HG03097 (cell line): ENCODE measurements at regions not wholly inside any gene's neighbourhood (a gene's known extent, or its start where the extent isn't known, plus 50 kb on each side); places are given as distances from the start of the nearest gene placed in this dataset.
"Not testable (repeated sequence)": the region's sequence is repeated elsewhere in the genome, so short reads cannot be mapped to it uniquely, and the experiment has no call there.

ENCODE experiments used
- ATAC-seq: cut with Tn5 transposase; IDR thresholded peaks from one replicate; pipeline ENCODE4 v1.9.1; 2021; ENCODE audit not compliant: unreplicated experiment, low FRiP score

DNA sequence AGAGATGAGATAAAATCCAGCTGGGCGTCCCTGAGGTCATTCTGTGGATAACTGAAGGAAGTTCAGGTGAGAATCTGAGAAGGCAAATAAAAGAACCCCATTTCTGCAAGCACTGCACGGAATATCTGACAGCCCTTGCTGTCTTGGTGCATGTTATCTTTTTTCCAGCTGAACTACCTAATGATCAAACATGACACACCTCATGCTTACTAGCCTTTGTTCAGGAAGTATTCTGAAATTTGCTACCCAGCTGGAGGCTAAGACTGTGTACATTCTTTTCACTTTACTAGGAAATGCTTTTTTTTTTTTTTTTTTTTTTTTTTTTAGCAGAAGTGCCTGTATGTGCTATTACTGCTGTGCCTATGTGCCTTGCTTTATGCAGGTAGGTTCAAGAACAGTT lies 718.1 kb downstream of the SMARCA1 start:
- ATAC-seq = no peak

DNA sequence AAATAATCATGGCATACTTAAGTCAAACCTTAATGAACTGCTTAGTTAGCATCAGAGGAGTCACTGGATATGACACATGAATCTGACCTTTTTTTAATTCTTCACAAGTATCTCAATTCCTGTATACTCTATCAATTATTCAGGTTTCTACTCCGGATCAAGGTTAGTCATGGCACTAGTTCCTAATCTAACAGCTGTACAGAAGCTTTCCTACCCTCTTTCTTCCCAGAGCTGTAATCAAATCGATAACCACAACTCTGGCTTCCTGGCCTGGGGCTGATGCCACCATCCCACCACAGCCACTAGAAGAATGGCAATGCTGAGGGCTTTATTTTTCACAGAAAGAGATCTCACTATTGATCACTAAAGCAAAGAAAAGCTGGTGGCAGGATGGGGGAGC lies 718.5 kb downstream of the SMARCA1 start:
- ATAC-seq = no peak

DNA sequence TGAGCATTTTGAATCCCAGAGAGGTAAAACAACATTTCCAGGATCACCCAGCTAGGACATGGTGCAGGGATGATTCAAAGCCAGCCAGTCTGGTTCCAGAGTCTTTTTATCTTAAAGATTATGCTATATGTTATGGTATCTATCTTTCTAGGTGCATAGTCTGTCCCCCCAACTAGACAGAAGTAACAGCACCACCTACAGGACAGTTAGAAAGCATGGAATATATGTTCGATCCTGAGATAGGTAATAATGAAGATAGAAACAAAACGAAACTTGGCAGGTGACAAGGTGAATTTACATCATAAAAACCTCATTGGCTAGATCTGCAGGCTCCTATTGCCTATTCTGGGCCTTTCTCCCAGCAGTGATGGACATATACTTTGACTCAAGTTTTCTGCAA lies 723.2 kb downstream of the SMARCA1 start:
- ATAC-seq = no peak

DNA sequence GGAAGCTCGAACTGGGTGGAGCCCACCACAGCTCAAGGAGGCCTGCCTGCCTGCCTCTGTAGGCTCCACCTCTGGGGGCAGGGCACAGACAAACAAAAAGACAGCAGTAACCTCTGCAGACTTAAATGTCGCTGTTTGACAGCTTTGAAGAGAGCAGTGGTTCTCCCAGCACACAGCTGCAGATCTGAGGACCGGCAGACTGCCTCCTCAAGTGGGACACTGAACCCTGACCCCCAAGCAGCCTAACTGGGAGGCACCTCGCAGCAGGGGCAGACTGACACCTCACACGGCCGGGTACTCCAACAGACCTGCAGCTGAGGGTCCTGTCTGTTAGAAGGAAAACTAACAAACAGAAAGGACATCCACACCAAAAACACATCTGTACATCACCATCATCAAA lies 730.9 kb upstream of the ACTRT1 start:
- ATAC-seq = not testable (repeated sequence)

DNA sequence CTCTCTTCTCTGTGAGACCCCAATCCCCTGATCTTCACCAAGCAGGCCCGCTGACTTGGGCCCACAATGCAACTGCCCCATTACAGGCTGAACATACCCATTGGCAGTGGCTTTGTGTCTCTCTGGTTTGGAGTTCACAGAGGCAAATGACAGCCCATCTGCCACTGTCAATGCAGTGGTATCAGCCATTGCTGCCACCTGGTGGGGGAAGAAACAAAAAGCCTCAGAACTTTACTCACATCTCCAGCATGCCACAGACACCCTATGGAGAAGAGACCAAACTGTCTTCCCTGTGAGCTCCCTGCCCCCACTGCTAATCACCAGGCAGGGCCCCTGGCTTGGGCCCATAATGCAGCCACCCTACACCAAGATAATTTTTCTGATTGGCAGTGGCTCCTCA lies 729.3 kb upstream of the ACTRT1 start:
- no peak for ATAC-seq

DNA sequence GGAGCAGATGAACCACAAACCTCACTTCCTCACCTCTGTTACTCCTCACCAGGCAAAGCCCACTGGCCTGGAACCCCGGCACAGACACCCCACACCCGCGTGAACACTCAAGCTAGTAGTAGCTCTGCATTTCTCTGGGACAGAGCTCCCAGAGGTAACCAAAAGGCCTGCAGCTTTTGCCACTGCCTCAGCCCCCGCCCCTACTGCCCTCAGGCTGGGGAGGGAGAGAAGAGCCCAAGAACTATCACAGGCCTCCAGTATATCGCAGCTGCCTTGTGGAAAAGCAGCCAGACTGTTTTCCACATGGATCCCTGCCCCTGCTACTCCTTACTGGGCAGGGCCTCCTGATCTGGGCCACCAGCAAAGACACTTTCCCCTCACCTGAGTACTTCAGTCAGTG lies 728.7 kb upstream of the ACTRT1 start:
- ATAC-seq = no peak

DNA sequence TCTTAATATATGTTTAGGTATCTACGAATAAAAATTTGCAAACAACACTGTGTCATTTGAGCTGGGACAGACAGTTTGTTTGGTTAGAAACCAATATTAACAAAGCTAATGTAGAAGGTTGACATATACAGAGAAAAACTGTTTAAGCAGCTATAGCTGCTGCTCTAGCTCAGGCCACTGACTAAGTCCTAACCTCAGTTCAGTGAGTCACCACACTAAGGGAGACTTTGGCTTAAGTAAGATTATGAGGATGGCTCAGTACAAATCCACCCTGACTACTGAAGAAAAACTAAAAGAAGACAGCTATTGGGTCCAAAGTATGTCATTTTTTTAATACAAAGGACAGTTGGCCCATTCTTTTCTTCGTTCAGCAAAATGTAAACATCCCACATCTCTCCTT lies 717.3 kb upstream of the ACTRT1 start:
- no peak for ATAC-seq

DNA sequence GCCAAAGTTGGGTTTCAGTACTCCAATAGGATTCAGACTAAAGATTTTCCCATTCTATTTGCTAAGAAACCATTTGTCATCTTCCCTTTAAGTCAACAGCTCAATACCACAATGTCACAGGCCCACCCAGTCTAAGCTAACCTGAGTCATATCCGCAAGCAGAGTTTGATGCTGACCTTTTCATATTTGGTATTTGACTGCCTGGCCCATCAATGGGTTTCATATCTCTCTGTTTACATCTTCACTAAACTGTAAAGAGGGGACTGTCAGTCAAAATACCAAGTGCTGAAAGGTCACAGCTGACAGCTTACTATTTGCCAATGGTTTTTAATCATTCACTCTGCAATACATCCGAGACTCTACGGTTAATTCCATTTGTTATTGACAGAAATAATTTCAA lies 707.5 kb upstream of the ACTRT1 start:
- ATAC-seq = no peak

DNA sequence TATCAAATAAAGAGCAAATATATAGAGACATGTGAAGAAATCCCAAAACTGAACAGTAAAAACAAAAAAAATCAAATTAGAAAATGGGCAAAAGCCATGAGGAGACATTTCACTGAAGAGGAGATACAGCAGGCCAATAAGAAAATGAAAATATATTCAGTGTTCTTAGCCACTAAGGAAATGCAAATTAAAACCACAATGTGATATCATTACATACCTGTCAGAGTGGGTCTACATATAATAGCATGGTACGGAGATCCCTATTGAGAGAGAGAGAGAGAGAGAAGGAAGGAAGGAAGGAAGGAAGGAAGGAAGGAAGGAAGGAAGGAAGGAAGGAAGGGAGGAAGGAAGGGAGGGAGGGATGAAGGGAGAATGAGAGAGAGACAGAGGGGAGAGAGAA lies 707.0 kb upstream of the ACTRT1 start:
- ATAC-seq = no peak

DNA sequence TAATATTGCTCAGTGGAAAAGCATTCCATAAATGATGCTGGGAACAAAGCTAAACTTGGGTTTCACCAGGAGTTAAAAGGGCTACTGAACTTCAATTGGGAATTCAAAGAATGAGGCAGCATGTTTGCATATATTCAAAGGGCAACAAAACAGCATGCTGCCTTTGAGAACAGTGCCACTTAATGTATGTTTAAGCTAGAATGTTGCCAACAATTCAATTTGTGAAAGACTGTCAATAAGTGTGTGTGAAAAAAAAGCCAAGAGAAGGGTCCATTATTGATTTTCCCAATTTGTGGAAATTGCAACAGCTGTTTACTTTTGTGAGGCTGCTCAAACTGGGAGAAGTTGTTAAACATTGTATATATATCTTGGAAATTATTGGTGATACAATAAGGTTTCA lies 701.9 kb upstream of the ACTRT1 start:
- ATAC-seq = no peak

DNA sequence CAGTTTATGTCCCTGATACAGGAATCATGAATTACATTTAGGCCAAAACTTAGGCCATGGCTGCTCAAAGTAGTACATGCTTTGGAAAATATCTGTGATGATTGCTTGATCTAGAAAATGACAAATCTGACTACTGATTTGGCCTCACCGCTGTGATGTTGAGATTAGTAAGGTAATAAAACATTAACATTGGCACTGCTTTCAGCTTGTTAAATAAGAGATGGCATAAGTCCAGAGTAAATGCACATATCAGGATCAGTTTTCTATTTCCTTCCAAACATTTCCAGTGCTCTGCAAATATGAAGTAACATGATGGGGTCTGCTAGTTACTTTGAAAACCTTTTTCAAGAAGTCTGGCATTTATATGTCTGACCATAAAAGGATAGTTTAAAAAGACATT lies 687.3 kb upstream of the ACTRT1 start:
- ATAC-seq = no peak

DNA sequence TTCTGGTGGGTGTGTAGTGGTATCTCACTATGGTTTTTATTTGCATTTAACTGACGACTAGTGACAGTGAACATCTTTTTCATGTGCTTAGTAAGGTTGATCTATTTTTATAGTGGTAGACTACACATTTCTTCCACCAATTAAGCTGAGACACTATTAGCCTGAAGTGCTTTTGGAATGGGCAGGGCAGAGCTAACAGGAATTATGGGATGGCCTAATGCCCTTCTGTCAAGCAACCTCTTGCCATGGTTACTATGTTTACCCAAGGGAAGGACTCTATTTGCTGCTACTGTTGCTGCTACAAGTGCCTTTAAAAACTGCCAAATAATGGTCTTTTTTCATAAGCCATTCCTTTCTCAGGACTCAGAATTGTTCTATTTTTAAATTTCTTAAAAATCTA lies 676.7 kb upstream of the ACTRT1 start:
- ATAC-seq = no peak

DNA sequence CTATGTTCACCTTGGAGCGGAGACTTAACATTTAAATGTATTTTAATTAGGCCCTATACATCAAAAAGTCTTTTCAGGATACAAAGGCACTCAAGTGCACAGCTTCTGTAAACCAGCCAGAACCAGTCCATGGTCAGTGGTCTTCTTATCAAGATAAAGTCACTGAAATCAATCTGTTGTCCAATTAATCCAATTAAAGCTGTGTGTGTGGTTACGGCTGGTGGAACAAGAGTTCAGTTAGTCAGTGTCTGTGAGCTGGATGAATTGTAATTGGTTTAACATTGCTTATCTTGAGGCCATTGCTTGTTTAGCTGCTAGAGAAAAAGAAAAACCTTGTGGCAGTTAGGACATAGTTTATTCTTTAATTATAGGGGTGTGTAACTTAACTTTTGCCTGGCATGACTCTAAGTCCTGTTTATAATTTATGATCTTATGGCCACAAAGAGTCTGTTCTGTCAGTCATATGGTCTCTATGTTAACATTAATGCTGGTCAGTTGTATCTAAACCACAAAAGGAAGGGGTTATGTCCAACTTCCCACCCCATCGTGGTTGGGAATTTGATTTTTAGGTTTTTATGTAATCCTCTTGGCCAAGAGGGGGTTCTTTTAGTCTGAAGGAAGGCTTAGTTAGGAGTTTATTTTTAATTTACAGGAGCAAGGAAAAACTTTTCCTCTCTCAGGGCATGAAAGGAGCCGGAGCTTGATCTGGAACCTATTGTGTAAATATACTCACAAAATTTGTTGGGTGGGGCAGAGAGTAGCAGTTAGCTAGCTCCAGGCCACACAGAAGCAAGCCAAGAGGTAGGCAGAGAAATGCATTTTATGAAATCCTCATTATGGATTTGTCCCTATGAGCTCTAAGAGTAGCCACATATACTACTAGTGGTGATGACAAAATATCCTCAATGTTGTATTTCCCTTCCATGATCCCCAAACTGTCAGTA lies 665.7 kb upstream of the ACTRT1 start:
- ATAC-seq = no peak

DNA sequence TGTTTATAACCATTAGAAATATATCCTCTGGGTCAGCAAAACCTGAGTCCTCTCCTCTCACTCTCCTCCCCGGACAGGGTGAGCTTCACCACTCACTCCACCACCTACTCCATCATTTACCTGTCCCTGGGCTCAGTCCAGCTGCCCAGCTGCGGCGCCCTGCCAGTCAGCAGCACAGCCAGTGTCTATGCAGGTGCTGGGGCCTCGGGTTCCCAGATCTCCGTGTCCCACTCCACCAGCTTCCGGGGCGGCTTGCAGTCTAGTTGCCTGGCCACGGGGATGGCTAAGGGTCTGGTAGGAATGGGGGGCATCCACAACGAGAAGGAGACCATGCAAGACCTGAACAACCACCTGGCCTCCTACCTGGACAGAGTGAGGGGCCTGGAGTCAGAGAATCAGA lies 662.2 kb upstream of the ACTRT1 start:
- ATAC-seq = no peak

DNA sequence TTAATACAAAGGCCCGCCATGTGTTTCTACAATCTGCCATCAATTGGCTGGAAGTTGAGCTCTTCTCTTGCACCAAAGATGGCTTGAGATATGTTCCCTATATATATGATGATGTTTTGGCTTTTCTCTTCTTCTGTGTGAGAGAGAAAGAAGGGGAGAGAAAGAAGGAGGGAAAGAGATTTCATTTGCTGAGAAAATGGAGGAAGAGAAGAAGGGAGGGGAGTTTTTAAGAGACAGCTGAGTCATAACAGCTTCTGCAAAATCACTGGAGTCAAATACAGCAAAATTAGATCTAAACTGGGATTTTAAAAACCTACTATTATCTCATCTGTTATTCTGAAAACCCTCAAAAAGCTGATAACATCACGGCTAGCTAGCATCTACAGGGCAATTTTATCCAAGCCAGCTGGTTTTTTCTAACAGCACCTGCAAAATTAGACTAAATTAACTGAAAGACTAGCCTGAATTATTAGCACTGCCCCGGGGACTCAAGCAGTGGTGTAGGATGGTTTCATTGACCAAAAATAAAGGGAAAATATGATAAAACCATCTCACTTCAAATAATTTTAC lies 647.6 kb upstream of the ACTRT1 start:
- no peak for ATAC-seq

DNA sequence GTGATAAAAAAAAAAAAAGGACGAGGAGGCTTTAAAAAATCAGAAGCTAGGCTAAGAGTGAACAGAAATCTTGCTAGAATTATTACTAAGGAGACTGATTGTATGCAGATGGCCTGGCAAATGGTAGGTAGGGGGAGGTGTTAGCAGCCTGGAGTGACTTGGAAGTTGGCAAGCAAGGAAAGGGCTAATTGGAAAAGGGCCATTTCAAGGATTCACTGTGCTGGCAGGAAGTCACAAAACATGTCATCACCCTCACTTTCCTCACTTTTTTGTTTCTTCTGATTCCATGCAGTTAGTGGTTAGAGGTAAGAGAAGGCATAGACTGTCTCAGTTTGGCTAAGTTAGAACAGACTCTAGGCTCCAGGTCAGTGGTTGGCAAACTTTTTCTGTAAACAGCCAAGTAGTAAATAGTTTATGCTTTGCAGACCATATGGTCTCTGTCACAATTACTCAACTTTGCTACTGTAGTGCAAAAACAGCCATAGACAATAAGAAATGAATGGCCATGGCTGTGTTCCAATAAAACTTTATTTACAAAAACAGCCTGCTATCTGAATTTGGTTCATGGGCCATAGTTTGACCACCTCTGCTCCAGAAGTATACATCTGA lies 646.5 kb upstream of the ACTRT1 start:
- no peak for ATAC-seq

DNA sequence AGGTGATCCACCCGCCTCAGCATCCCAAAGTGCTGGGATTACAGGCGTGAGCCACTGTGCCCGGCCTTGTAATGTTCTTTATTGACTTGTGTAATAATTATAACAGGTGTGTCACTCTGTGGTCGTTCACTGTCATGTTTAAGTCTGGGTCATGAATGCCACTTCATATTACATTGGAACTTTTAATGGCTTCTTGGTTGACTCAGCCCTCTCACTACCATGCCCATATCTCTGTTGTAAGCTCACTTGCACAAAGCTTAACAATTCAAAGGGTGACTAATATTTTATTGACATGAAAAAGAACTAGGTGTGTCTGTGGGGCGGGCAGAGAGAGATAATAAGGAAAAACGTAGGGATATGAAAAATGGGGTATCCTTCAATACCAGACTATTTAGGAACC lies 639.7 kb upstream of the ACTRT1 start:
- no peak for ATAC-seq

DNA sequence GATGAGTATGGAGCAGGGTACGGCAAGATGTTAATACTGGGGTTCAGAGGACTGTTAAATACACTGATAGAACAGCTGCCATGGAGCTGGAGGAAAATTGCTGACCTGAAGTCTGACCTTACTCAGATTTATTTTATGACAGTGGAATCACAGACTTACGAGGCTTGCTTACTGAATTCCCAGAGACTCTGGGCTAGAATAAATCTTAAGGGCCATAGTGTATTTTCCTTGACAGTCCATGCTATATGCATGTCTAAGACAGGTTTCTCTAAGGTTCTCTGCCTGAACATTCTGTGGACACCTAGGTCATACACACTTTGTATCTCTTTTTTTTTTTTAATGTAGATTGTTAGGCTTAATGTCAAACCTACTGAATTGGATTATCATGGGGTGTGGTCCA lies 633.2 kb upstream of the ACTRT1 start:
- no peak for ATAC-seq

DNA sequence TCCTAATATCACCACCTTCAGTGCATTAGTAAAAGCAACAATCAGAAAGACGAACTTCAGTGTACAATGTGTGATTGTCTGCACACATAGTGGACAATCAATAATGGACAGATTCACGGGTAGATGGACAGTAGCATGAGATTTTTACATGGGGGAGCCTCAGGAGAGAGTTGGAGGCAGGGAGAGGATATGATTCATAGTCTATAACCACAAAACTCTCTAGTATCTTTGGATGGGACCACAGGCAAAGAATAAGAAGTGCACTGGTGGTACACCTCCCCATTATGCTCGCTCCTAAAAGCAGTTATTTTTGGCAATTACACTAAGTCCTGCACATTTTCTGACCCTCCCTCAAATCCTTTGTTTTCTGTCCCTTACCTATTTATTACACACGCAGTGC lies 624.4 kb upstream of the ACTRT1 start:
- ATAC-seq = no peak

DNA sequence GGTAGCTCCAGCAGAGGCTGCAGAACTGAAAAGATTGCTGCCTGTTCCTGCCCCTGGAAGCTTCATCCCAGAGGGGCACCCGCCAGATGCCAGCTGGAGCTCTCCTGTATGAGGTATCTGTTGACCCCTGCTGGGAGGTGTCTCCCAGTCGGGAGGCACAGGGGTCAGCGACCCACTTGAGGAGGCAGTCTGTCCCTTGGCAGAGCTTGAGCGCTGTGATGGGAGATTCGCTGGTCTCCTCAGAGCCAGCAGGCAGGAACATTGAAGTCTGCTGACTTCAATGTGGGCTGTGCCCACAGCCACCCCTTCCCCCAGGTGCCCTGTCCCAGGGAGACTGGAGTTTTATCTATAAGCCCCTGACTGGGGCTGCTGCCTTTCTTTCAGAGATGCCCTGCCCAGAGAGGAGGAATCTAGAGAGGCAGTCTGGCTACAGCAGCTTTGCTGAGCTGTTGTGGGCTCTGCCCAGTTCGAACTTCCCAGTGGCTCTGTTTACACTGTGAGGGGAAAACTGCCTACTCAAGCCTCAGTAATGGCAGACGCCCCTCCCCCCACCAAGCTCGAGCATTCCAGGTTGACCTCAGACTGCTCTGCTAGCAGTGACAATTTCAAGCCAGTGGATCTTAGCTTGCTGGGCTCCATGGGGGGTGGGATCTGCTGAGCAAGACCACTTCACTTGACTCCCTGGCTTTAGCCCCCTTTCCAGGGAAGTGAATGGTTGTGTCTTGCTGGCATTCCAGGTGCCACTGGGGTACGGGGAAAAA lies 622.3 kb upstream of the ACTRT1 start:
- not testable (repeated sequence) for ATAC-seq

DNA sequence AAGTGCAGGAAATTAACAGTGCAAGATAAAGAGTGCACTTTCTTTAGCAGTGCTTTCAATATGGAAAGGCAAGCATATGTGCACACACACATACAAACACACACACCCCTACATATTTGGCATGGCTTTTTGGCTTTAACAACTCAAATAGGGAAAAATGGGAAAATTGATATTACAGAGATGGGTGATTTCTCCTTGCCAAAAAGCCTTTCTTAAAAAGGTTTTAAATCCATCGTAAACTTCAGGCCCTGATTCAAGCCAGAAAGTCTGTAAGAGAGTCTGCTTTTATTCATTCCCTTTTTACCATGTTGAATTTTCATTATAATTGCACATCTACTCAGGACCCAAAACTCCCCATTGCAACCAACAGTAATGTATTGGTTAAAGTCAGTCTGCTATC lies 612.0 kb upstream of the ACTRT1 start:
- no peak for ATAC-seq
